GM18517 (cell line): ENCODE measurements at regions not wholly inside any gene's neighbourhood (a gene's known extent, or its start where the extent isn't known, plus 50 kb on each side); places are given as distances from the start of the nearest gene placed in this dataset.
"Not testable (repeated sequence)": the region's sequence is repeated elsewhere in the genome, so short reads cannot be mapped to it uniquely, and the experiment has no call there.

Source experiments
- ATAC-seq: cut with Tn5 transposase; IDR thresholded peaks from one replicate; pipeline ENCODE4 v1.9.1; 2021; ENCODE audit warnings: mild to moderate bottlenecking, moderate library complexity; ENCODE audit not compliant: unreplicated experiment

GRCh38 chr1:101185421-101185820 lies 51.4 kb upstream of the S1PR1 start:
- ATAC-seq: no peak

- ATAC-seq: no peak
Measured at GRCh38 chr1:101183388-101183699, 53.5 kb upstream of the S1PR1 start.

DNA sequence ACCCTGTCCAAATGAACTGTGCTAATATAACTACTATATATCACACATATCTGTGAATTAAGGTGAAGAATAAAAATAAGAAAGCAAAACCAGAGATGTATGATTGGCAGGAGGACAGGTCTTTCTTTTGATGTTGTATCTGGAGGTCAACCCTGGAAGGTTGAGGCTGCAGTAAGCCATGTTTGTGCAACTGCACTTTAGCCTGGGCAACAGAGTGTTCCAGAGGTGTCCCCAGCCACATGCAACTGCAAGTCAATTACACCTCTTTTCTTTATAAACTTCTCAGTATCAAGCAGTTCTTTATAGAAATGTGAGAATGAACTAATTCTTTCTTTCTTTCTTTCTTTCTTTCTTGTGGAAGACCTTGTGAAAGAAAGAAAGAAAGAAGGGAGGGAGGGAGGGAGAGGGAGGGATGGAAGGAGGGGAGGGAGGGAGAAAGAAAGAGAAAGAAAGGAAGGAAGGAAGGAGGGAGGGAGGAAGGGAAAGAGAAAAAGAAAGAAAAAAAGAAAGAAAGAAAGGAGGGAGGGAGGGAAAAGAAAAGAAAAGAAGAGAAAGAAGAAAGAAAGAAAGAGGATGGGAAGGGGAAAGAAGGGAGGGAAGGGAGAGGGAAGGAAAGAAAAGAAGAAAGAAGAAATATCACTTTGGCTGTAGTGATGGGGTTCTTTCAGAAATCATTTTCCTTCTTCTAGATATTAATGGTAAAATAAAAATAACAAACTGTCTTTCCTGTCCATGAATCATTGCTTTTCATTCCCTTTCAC lies 54.0 kb upstream of the S1PR1 start:
- no peak for ATAC-seq

- no peak for ATAC-seq
Measured at GRCh38 chr1:101181930-101182329, 54.9 kb upstream of the S1PR1 start.

- ATAC-seq: peak; percentile 94
Measured at GRCh38 chr1:101178688-101179491, 57.9 kb upstream of the S1PR1 start.

DNA sequence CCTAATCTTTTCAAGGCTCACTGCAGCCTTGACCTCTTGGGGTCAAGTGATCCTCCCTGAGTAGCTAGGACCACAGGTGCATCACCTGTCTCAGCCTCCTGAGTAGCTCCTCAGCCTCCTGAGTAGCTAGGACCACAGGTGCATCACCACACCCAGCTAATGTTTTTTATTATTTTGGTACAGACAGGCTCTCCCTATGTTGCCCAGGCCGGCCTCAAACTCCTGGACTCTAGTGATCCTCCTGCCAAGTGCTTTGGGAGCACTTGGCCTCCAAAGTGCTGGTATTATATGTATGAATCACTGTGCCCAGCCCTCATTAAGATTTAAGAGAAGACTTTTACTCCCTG lies 58.5 kb upstream of the S1PR1 start:
- ATAC-seq: no peak

DNA sequence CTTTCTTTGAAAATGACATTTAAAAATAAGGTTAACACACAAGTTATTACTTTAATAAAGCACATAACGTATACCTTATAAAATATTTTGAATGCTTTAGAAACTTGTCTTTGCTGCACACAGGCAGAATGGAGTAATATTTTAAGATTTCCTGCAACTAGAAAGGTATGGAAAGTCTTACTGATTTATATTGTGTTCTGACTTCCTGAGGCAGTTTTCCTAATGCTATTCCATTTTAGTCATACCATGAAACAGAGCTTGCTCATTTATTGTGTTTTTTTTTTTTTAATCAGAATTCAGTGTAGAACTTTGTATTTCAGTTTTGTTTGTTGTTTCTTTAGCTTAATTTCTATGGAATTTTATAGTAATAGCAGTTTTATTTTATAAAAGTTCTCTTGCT lies 60.9 kb upstream of the S1PR1 start:
- no peak for ATAC-seq

- ATAC-seq: no peak
Measured at GRCh38 chr1:101175466-101175865, 61.4 kb upstream of the S1PR1 start.

DNA sequence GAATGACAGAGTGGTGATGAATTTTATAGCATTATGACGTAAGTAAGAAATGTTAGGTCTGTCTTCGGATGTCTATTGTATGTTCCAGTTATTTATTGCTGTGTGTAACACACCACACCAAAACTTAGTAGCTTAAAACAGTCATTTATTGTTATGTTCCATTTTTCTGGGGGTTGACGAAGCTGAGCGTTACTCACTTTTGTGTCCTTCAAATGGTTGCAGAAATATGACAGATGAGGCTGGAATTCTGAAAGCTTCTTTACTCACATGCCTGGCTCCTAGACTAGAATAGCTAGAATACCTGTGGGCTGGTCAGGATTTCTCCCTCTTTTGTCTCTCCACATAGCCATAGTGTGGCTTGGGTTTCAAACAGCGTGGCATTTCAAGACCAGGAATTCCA lies 62.1 kb upstream of the S1PR1 start:
- no peak for ATAC-seq

DNA sequence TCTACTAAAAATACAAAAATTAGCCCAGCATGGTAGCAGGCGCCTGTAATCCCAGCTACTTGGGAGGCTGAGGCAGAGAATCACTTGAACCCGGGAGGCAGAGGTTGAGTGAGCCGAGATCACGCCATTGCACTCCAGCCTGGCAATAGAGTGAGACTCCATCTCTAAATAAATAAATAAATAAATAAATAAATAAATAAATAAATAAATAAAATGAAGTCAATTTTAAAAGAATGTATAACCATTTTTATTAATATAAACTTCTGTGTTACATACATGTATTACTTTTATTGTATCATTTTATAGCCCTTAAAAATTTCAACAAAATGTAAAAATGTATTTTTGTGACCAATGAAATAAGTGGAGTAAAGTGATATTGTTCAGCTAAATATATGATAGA lies 62.5 kb upstream of the S1PR1 start:
- not testable (repeated sequence) for ATAC-seq

GRCh38 chr1:101170506-101171050 lies 66.2 kb upstream of the S1PR1 start:
- no peak for ATAC-seq

DNA sequence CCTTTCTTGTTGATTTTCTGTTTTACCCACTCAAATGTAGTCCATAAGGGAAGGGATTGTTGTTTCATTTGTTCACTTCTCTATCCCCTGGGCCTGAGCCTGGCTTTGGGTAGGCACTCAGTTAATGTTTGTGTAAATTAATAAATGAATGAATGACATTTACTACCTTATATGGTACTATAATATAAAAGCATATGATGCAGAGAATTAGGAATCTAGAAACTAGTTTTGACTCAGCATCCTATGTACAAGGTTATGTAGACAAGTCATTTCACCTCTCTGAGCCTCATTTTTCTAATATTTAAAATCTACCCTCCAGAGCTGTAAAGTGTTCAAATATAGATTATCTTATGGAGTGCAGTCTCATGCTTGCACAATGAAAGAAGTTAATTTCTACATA lies 68.9 kb upstream of the S1PR1 start:
- peak; percentile 80 for ATAC-seq

DNA sequence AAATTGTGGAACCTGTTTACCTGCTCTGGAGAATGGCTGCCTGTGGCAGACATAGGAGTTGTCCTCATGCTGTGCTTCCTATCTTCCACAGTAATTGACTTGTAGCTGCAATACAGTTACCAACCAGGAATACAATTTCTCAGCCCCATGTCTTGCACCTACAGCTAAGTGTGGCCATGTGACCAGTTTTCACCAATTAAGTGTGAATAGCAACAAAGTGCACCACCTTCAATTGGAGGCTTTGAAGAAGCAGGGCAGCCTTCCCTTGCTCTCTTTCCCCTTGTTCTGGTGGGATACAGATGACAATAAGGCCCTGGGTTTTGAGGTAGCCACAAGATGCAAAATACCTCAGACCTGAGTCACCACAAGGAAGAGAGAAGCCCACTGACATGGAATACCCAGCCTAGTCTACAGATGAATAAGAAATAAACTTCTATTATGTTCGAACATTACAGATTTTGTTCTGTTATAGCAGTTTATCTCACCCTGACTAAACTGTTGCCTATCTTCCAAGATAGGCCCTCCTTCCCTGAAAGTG lies 70.2 kb upstream of the S1PR1 start:
- ATAC-seq: no peak

GRCh38 chr1:101165954-101166353 lies 70.9 kb upstream of the S1PR1 start:
- ATAC-seq: no peak

DNA sequence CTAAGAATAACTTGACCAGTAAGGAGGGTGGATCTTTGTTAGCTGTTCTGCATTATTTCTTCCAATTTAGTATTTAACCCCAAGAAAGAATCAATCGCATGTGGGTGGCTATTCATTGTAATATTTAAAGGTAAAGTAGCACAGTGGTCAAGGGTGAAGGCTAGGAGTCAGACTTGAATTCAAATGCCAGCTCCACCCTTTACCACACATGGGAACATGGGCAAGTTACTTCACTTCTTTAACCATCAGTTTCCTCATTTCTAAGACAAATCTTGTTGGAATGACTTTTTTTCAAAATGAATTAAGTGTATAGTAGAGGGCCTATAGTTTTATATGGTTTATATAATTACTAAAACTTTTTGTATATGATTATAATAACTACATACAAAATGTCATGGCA lies 71.3 kb upstream of the S1PR1 start:
- no peak for ATAC-seq

GRCh38 chr1:101164776-101165175 lies 72.0 kb upstream of the S1PR1 start:
- no peak for ATAC-seq

DNA sequence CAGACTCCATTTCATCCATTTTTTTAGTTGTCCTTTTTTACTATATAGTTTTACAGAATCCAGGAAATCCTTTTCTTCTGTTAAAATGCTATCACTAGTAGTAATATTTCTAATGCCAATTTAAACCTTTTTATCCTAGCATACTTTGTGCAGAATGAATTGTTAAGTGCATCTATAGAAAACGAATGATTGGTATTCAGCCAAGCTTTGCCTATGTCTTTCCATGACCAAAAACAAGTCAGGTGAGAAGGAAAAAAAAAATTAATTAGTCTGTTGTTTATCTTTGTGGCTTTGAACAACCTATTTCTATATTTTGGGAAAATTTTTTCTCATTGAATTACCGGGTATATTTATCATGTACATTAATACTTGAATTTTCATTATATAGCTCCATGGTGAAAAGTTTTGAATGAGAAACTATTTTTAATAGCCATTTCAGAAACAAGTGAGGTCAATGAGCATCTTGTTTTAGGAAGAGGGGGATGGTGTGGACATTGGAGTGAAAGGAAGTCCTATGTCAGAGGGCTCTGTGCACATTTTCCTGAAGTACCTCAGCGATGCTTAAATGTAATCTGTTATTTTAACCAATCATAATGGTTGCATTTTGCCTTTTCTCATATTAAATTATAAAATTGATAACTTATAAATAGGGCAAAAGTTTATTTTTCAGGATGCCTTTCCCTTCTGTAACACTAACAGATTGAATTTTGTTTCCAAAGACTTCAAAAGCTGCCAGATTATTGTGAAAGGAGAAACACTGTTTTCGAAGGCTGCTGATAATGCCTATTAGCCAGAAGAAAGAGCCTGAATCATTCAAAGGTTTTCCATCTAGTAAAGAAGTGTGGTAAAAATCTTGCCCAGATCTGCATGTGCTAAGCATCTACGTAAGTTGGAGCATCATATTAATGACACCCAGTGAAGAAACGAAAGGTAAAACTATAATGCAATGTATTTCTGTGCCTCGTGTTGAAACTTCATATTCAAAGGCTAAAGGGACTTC lies 73.8 kb upstream of the S1PR1 start:
- no peak for ATAC-seq

- ATAC-seq: no peak
Measured at GRCh38 chr1:101162300-101162699, 74.5 kb upstream of the S1PR1 start.

GRCh38 chr1:101161619-101162018 lies 75.2 kb upstream of the S1PR1 start:
- ATAC-seq: no peak

DNA sequence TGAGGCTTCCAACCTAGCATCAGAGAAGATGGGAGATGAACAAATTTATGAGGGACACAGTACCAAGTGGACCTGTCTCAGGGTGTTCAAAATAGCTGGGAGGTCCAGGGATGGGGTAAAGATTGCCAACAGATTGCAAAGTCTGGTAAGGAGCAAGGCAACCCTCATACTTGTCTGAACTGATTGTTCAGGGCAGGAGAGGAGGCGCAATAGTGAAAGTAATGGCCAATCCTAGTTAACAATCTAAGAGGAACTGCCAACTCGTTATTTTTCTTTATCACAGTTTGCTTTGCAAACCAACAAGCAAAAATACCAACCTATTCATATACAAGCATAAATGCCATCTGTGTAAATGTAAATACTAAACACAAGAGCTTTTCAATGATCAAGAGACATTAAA lies 78.4 kb upstream of the S1PR1 start:
- ATAC-seq: no peak

DNA sequence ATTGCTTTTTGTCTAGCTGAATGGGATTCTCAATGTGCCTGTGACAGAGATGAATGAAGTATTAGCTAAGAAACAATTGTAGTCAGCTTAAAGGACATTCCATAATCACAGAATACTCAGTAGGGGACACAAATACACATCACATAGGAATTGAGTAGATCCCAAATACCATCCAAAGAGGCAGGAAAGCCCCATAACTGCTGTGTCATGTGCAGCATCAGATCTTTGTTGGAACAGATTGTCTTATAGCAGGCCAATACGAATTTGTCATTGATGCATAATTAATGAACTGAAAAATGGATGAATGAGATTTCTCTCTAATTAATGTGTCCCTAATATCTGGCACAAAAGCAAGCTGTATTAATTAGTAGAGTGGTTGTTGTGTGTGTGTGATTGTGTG lies 82.3 kb upstream of the S1PR1 start:
- ATAC-seq: no peak
